Kidney capillary endothelial cell (primary cell): ENCODE measurements at regions not wholly inside any gene's neighbourhood (a gene's known extent, or its start where the extent isn't known, plus 50 kb on each side); places are given as distances from the start of the nearest gene placed in this dataset.
"Not testable (repeated sequence)": the region's sequence is repeated elsewhere in the genome, so short reads cannot be mapped to it uniquely, and the experiment has no call there.

ENCODE experiments used
- DNase-seq: peaks from one replicate; pipeline ENCODE4 v3.0.0-alpha.2; 2018; ENCODE audit warnings: low spot score

DNA sequence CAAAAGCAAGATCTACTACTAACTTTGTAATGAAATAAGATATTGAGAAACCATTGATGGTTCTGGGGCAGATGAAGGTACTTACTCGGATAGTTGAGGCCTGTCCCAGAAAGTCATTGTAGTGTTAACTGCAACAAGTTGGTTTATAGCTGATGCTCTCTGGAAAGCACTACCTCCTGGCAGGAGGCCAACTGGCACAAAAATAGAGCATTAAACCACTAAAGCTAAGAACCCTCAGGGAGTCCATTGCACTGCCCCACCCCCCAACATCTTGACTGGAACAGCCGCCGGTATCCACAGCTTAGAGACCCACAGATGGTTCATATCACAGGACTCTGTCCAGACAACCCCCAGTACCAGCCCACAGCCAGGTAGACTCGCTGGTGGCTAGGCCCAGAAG is 552.5 kb upstream of the CRIM1 start:
- DNase-seq: no peak

GRCh38 chr2:35794796-35795450 is 560.7 kb upstream of the CRIM1 start:
- DNase-seq: no peak

- DNase-seq: no peak
Observed at GRCh38 chr2:35790292-35790691, 565.3 kb upstream of the CRIM1 start.

DNA sequence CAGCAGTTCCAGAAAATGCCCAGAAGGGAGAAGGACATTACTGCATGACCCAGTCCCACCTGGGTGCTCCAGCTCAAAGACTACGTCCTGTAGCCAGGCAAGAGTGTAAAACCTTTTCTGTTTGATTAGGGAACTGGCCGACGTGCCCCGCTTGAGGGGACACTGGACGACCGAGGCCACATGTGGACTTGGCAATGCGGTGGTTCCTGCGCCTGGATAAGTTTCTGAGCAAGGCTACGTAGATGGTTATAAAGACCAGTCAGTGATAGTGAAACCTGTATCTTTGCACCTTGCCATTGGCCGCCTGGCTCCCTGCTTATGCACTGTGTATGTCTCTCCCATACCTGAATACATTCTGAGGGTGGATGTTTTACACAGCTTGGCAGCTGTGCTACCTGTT is 567.0 kb upstream of the CRIM1 start:
- DNase-seq: no peak

GRCh38 chr2:35787302-35788031 is 568.1 kb upstream of the CRIM1 start:
- no peak for DNase-seq

GRCh38 chr2:35785564-35785963 is 570.0 kb upstream of the CRIM1 start:
- DNase-seq: no peak

DNA sequence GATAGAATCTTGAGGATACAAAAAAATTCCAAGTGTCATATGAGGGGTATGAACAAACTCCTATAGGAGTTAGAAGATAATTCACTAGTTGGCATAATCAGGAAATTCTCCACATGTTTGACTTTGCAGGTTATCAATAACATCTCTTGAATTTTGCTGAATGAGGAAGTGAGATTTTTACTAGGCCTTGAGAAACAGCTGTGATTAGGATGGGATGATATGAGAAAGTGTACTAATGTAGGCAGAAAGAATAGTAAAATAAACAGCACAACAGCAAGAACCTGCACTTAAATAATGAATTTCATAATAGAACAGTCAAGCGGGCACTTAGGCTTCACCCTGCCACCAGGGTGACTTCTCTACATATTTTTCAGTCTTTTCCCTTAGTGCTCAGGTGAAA is 570.8 kb upstream of the CRIM1 start:
- DNase-seq: no peak

DNA sequence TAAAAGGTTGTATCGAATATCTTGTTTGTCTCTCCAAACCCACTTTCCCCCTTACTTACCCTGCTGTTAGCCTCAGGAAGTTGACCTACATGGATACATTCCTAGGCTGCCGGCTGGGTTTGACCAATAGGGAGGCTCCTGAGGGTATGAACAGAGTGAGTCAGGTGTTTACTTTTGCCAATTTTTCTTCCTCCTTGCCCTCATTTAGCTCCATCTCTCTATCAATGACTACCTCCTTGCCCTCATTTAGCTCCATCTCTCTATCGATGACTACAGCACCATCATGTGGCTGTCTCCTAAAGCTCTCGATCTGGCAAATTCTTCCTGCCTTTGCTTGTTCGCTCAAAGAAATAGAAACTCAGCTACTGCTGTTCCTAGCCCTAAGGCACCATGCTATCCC is 571.9 kb upstream of the CRIM1 start:
- no peak for DNase-seq

GRCh38 chr2:35741556-35741955 is 614.0 kb upstream of the CRIM1 start:
- DNase-seq: no peak

DNA sequence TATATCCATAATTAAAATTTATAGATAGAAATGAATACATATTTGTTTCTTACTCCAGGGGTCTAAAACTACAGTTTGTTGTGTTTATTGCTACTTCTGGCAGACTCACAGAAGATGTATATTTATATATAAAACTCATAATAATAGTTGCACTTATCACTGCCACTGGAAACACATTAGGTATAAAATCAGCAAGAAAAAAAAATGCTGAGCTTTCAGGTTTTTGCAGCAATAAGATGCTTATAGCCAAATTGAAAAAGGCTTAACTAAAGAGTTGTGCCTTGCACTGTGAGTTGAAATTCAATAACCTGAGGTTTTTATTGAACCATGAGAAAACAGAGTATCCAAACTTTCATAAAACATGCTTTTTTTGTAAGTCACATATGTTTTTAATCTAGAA is 623.9 kb upstream of the CRIM1 start:
- DNase-seq: no peak

- DNase-seq: no peak
Observed at GRCh38 chr2:35714883-35715282, 640.7 kb upstream of the CRIM1 start.

DNA sequence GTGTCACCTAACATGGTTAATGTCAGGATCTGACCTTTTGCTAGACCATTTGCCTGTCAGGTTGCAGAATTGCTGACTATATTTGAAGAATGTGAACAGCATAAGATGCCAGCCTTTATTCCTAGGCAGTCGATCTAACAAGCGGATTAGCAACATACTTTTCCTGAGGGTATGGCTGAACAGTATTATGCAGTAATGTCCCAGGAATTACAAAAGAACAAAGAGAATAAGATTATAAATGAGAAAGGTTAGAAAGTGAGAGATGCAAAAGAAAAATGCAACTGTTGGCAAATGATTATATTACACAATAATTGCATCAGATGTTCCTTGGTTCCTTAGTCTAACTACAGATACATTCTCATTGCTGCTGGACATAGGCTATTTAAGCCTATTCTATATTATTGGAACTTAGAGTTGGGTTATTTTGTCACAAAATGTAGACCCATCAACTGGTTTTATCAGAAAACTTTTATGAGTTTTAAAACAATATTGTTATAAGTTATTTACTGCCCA is 647.1 kb upstream of the CRIM1 start:
- no peak for DNase-seq

- DNase-seq: no peak
Observed at GRCh38 chr2:35688309-35688708, 667.3 kb upstream of the CRIM1 start.

GRCh38 chr2:35651688-35652323 is 703.8 kb upstream of the CRIM1 start:
- DNase-seq: no peak

DNA sequence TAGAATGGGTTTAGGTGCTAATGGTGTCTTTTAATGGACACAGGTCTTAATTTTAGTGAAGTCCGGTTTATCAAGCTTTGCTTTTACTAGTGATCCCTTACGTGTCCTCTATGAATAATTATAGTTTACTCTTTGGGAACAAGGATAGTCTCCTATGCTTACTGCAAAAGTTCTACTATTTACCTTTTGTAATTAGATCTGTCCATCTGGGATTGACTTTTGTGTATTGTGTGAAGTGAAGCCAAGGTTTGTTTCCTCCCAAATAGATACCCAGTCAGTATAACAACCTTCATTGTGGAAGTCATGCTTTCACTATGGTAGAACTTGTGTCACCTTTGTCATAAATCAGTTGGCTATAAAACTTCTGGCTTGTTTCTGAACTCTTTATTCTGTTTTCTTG is 740.9 kb upstream of the CRIM1 start:
- DNase-seq: no peak

- DNase-seq: no peak
Observed at GRCh38 chr2:35606394-35606793, 749.2 kb upstream of the CRIM1 start.

DNA sequence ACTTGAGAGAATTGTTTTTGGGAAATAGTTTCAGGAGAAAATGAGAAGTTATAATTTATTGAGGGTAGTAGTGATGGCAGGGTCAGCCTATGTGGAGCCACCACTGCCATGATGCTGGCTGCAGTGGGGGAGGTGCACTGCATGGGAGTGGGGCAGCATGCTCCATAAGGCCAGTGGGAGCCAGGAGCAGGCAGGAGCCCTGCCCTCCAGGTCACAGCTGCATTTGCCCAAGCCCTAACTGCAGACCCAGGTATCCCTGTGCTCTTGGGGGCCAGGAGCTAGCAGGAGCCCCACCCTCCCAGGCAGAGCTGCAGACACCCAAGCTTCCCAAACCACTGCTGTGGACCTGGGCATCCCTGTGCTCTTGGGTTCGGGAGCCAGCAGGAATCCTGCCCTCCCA is 757.3 kb upstream of the CRIM1 start:
- no peak for DNase-seq

GRCh38 chr2:35591886-35592285 is 763.7 kb upstream of the CRIM1 start:
- no peak for DNase-seq

DNA sequence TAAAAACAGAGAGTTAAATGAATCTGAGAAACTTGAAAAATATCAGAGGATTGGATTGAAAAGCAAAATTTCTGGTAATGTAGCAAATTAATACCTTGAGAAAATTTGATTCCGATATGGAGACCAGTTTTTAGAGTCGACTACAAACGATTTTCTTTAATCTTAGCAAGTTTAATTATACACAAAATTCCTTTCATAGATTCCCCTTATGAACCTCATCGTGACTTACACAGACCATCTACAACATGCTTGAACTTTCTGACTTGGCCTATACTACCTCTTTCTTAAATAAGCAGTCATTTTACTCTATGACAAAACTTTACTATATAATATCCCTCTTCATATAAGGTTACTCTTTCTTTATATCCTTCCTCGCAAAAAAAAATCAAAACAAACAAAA is 769.6 kb upstream of the CRIM1 start:
- no peak for DNase-seq

- DNase-seq: no peak
Observed at GRCh38 chr2:35582637-35583036, 772.9 kb upstream of the CRIM1 start.

DNA sequence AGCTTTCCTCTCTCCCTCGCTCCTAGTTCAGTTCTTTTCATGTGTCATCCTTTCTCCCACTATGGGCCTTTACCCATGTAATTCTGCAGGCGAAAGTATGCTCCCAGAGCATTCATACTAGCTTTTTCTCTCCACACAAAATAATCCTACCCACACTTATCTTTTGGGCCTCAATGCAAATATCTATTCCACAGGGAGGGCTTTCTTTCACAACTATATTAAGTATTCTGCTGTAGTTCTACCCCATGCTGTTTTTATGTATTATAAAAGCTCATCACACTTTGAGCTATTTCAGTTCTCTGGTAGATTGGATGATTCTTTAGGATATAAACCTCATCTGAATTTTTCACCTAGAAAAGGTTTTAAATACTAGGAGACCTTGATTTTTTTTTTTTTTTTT is 774.6 kb upstream of the CRIM1 start:
- DNase-seq: no peak

- not testable (repeated sequence) for DNase-seq
Observed at GRCh38 chr2:35568574-35568973, 787.0 kb upstream of the CRIM1 start.

DNA sequence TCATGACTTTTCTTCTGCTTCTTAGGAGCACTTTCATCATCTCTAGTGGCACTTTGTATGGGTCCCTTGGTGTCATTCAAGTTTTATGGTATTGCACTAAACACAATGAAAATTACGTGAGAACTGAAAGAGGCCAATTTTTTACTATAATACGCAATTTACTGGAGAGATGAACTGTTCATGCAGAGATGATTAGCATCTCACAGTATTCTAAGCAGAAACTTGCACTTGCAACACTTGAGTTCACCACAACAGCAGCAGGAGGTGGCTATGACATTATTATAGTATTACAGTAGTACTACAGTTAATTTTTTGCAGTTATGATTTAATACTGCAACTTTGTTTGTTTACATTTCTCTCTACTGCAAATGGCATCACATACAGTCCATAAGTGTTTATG is 793.1 kb upstream of the CRIM1 start:
- no peak for DNase-seq
